HCT116 (cell line): ENCODE measurements at regions not wholly inside any gene's neighbourhood (a gene's known extent, or its start where the extent isn't known, plus 50 kb on each side); places are given as distances from the start of the nearest gene placed in this dataset.

Experiments used
- ATAC-seq: fragments of 200-7000 bp; cut with Tn5 transposase; 2 replicates; pipeline ENCODE4 v1.9.1; 2020; ENCODE audit warnings: mild to moderate bottlenecking, moderate library complexity
- BruUV-seq: library from RNA; stranded (reverse); fragments of 400-500 nt; replicated peaks from 2 replicates; lab custom pipeline; 2021; lab: Mats Ljungman, UMichigan
- CTCF ChIA-PET: fragments of 300-600 bp; sonication (Branson Sonifier 250); formaldehyde crosslinking; loops from one replicate; lab custom pipeline; 2021; ENCODE audit warnings: antibody characterized with exemption; lab: Charles Lee
- POLR2A ChIA-PET: fragments of 300-600, 350-600 bp; sonication (Branson Sonifier 250); formaldehyde crosslinking; loops from one replicate; lab custom pipeline; 2021; ENCODE audit warnings: antibody characterized with exemption; lab: Charles Lee
- RAD21 ChIA-PET, 2 experiments: fragments of 300-600 bp; sonication (Branson Sonifier 250); formaldehyde crosslinking; loops; one replicate each; lab custom pipeline; 2023; ENCODE audit warnings: low total read pairs in 2 of 2; ENCODE audit not compliant: uncharacterized antibody in 2 of 2, unreplicated experiment in 2 of 2, low non-redundant PET in 1 of 2; lab: Charles Lee
- DNase-seq: peaks from one replicate; pipeline ENCODE4 v3.0.0-alpha.2; 2010; ENCODE audit warnings: low read depth, low spot score
- H2AFZ ChIP-seq: fragments of 200-600 bp; shearing (Covaris generic), sonication (generic); 2 replicates; pipeline ENCODE4 v1.6.1; 2017; ENCODE audit warnings: low read depth, mixed run types, mixed read lengths, antibody characterized with exemption, low read length; ENCODE audit not compliant: poor library complexity, severe bottlenecking
- H3K27ac ChIP-seq: 2 replicates; pipeline ENCODE4 v1.5.1; 2012; ENCODE audit warnings: low read depth, low read length
- H3K27me3 ChIP-seq: fragments of 200-600 bp; sonication (generic); 2 replicates; pipeline ENCODE4 v1.6.1; 2016; ENCODE audit warnings: mixed run types, low read length, mixed read lengths; ENCODE audit not compliant: insufficient read depth
- H3K36me3 ChIP-seq, 2 experiments: fragments of 200-500 bp in 1 of 2; fragments of 200-600 bp in 1 of 2; sonication (Bioruptor generic) in 1 of 2; sonication (generic) in 1 of 2; 2 replicates each; pipeline versions ENCODE4 v1.5.1 to v1.6.1; 2014 to 2016; ENCODE audit warnings: low read length in 2 of 2, inconsistent platforms in 1 of 2, mixed read lengths in 1 of 2, mixed run types in 1 of 2; ENCODE audit not compliant: insufficient read depth in 2 of 2, control insufficient read depth in 1 of 2
- H3K4me1 ChIP-seq, 2 experiments: fragments of 200-600 bp in 1 of 2; sonication (generic) in 1 of 2; 2 replicates each; pipeline versions ENCODE4 v1.5.1 to v1.6.1; 2012 to 2017; ENCODE audit warnings: low read length in 2 of 2, inconsistent platforms in 1 of 2, mild to moderate bottlenecking in 1 of 2, mixed read lengths in 1 of 2, mixed run types in 1 of 2, moderate library complexity in 1 of 2; ENCODE audit not compliant: insufficient read depth in 2 of 2, control insufficient read depth in 1 of 2
- H3K4me2 ChIP-seq: fragments of 200-600 bp; sonication (generic); 2 replicates; pipeline ENCODE4 v1.6.1; 2017; ENCODE audit warnings: mixed run types, low read length, mixed read lengths
- H3K4me3 ChIP-seq, 2 experiments: fragments of 200-600 bp in 1 of 2; sonication (generic) in 1 of 2; replicated peaks in 1 of 2; 2 replicates each; pipeline ENCODE4 v1.5.1; 2011 to 2016; ENCODE audit warnings: low read length in 2 of 2, control low read depth in 1 of 2, low read depth in 1 of 2, mild to moderate bottlenecking in 1 of 2, mixed read lengths in 1 of 2, mixed run types in 1 of 2
- H3K79me2 ChIP-seq: fragments of 200-600 bp; sonication (generic); 2 replicates; pipeline ENCODE4 v1.6.1; 2017; ENCODE audit warnings: mild to moderate bottlenecking, mixed run types, low read length, moderate library complexity, mixed read lengths; ENCODE audit not compliant: insufficient read depth
- H3K9ac ChIP-seq: fragments of 200-600 bp; sonication (generic); 2 replicates; pipeline ENCODE4 v1.6.1; 2016; ENCODE audit warnings: low read length, mixed read lengths
- H3K9me2 ChIP-seq: fragments of 200-600 bp; sonication (generic), shearing (Covaris generic); 2 replicates; pipeline ENCODE4 v1.6.1; 2017; ENCODE audit warnings: mixed run types, mild to moderate bottlenecking, moderate library complexity; ENCODE audit not compliant: insufficient read depth
- H3K9me3 ChIP-seq, 2 experiments: fragments of 200-500 bp in 1 of 2; fragments of 200-600 bp in 1 of 2; sonication (Bioruptor generic) in 1 of 2; sonication (generic) in 1 of 2; 2 replicates each; pipeline ENCODE4 v1.6.1; 2014 to 2017; ENCODE audit warnings: low read length in 2 of 2, mixed read lengths in 2 of 2, inconsistent platforms in 1 of 2, low read depth in 1 of 2, mild to moderate bottlenecking in 1 of 2, mixed run types in 1 of 2, moderate library complexity in 1 of 2; ENCODE audit not compliant: control insufficient read depth in 1 of 2, insufficient read depth in 1 of 2
- H4K20me1 ChIP-seq: fragments of 200-600 bp; sonication (generic), shearing (Covaris generic); 2 replicates; pipeline ENCODE4 v1.6.1; 2017; ENCODE audit warnings: mixed run types, mild to moderate bottlenecking, moderate library complexity; ENCODE audit not compliant: insufficient read depth
- ATF3 ChIP-seq: IDR thresholded peaks from 2 replicates; pipeline ENCODE4 v1.6.1; 2012
- CBX3 ChIP-seq: IDR thresholded peaks from 2 replicates; pipeline ENCODE4 v1.6.1; 2012; ENCODE audit warnings: low read depth
- CEBPB ChIP-seq: IDR thresholded peaks from 2 replicates; pipeline ENCODE4 v1.6.1; 2012; ENCODE audit warnings: low read depth
- EZH2phosphoT487 ChIP-seq: fragments of 200-600 bp; IDR thresholded peaks from 2 replicates; pipeline ENCODE4 v1.6.1; 2018; ENCODE audit warnings: antibody characterized with exemption, borderline replicate concordance
- FOSL1 ChIP-seq: IDR thresholded peaks from 2 replicates; pipeline ENCODE4 v1.6.1; 2012; ENCODE audit warnings: low read depth
- JUND ChIP-seq: IDR thresholded peaks from 2 replicates; pipeline ENCODE4 v1.6.1; 2012
- MAX ChIP-seq: IDR thresholded peaks from 2 replicates; pipeline ENCODE4 v1.6.1; 2012
- POLR2A ChIP-seq: IDR thresholded peaks from 2 replicates; pipeline ENCODE4 v1.7.0; 2011; ENCODE audit warnings: borderline replicate concordance; ENCODE audit not compliant: insufficient read depth, insufficient read length; ENCODE audit errors: extremely low read depth
- REST ChIP-seq: IDR thresholded peaks from 2 replicates; pipeline ENCODE4 v1.6.1; 2012; ENCODE audit warnings: low read depth
- YY1 ChIP-seq: IDR thresholded peaks from 2 replicates; pipeline ENCODE4 v1.6.1; 2011; ENCODE audit warnings: low read length, low read depth, moderate library complexity, mild to moderate bottlenecking; ENCODE audit not compliant: insufficient replicate concordance; ENCODE audit errors: extremely low read depth
- ZBTB33 ChIP-seq: IDR thresholded peaks from 2 replicates; pipeline ENCODE4 v1.6.1; 2011; ENCODE audit warnings: mild to moderate bottlenecking, low read length, moderate library complexity; ENCODE audit not compliant: insufficient replicate concordance; ENCODE audit errors: extremely low read depth
- intact Hi-C: fragments of 100-400 bp; cut with micrococcal nuclease; formaldehyde crosslinking; loops from 2 replicates; pipeline ENCODE4 v1.10.0; 2022

- no peak overlapping the region for H3K9ac ChIP-seq
- no peaks in the 10 kb centered on the region for H3K9me3 ChIP-seq
- no TSS peak for BruUV-seq
- ChIA-PET RAD21 (no interaction called here), CTCF (no interaction called here), POLR2A (no interaction called here)
- H3K79me2 ChIP-seq: no peaks in the 10 kb centered on the region
- no peaks in the 10 kb centered on the region for H4K20me1 ChIP-seq
- H3K27me3 ChIP-seq: peaks cover 36% of the 10 kb centered on the region
- H3K36me3 ChIP-seq: no peaks in the 10 kb centered on the region
- no peak overlapping the region for H3K4me3 ChIP-seq
- H3K9me2 ChIP-seq: no peaks in the 10 kb centered on the region
- H3K4me1 ChIP-seq: no peaks in the 10 kb centered on the region
- intact Hi-C loops: no loop called here
- DNase-seq (no peak), ATAC-seq (no peak)
- TF ChIP-seq POLR2A (no peak), EZH2phosphoT487 (no peak), FOSL1 (no peak)
- no peak overlapping the region for H3K27ac ChIP-seq
- no peak overlapping the region for H3K4me2 ChIP-seq
- no peak overlapping the region for H2AFZ ChIP-seq
Measured at GRCh38 chr2:875687-876615, 74.7 kb upstream of the SNTG2 start.

- ChIA-PET CTCF (no interaction called here), POLR2A (no interaction called here), RAD21 (no interaction called here)
- Histone ChIP-seq H4K20me1 (no peaks in the 10 kb centered on the region), H3K4me2 (no peak overlapping the region), H3K9me3 (no peaks in the 10 kb centered on the region), H3K79me2 (no peaks in the 10 kb centered on the region), H3K9me2 (no peaks in the 10 kb centered on the region), H3K27ac (no peak overlapping the region), H3K4me3 (no peak overlapping the region), H3K36me3 (no peaks in the 10 kb centered on the region), H3K9ac (no peak overlapping the region), H3K4me1 (no peaks in the 10 kb centered on the region), H3K27me3 (peaks cover 29% of the 10 kb centered on the region), H2AFZ (no peak overlapping the region)
- no peak for ATAC-seq
- BruUV-seq: no TSS peak
- no peak for DNase-seq
- intact Hi-C loops: no loop called here
- TF ChIP-seq CBX3 (no peak), MAX (no peak), ZBTB33 (no peak), JUND (no peak), YY1 (no peak), CEBPB (no peak), ATF3 (no peak), REST (no peak)
Measured at GRCh38 chr2:873651-874580, 76.7 kb upstream of the SNTG2 start.
